Liver (tissue), 8 donors: ENCODE measurements at regions not wholly inside any gene's neighbourhood (a gene's known extent, or its start where the extent isn't known, plus 50 kb on each side); places are given as distances from the start of the nearest gene placed in this dataset.
A peak's percentile ranks its signal among the peaks of the same experiment; 100 is the strongest.

Experiments used
- DNase-seq: peaks from one replicate; pipeline ENCODE4 v3.0.0-alpha.2; 2017; ENCODE audit warnings: low spot score
- H3K27ac ChIP-seq, 2 donors: one replicate each; pipeline ENCODE4 v1.7.0; 2013; ENCODE audit warnings: inconsistent platforms in 2 of 2, low read length in 2 of 2, control low read depth in 1 of 2, low read depth in 1 of 2, mild to moderate bottlenecking in 1 of 2
- H3K27me3 ChIP-seq, 4 donors: one replicate each; pipeline versions ENCODE4 v1.6.1 to v1.7.0; 2013; ENCODE audit warnings: low read length in 3 of 4, inconsistent platforms in 1 of 4, mild to moderate bottlenecking in 1 of 4, moderate library complexity in 1 of 4; ENCODE audit not compliant: control insufficient read depth in 4 of 4, insufficient read depth in 4 of 4
- H3K36me3 ChIP-seq, 4 donors: one replicate each; pipeline versions ENCODE4 v1.6.1 to v1.7.0; 2013; ENCODE audit warnings: low read length in 3 of 4, mild to moderate bottlenecking in 3 of 4, low read depth in 1 of 4, moderate library complexity in 1 of 4; ENCODE audit not compliant: control insufficient read depth in 4 of 4, insufficient read depth in 3 of 4
- H3K4me1 ChIP-seq, 4 donors: one replicate each; pipeline versions ENCODE4 v1.6.1 to v1.7.0; 2013; ENCODE audit warnings: low read length in 3 of 4, mild to moderate bottlenecking in 3 of 4, moderate library complexity in 1 of 4; ENCODE audit not compliant: control insufficient read depth in 4 of 4, insufficient read depth in 4 of 4
- H3K4me3 ChIP-seq, 3 donors: one replicate each; pipeline versions ENCODE4 v1.6.1 to v1.7.0; 2013; ENCODE audit warnings: low read length in 3 of 3, control low read depth in 1 of 3, low read depth in 1 of 3, mild to moderate bottlenecking in 1 of 3
- H3K9ac ChIP-seq, 2 donors: one replicate each; pipeline ENCODE4 v1.7.0; 2013; ENCODE audit warnings: low read length in 2 of 2, mild to moderate bottlenecking in 2 of 2, moderate library complexity in 2 of 2, control low read depth in 1 of 2, low read depth in 1 of 2
- H3K9me3 ChIP-seq, 4 donors: one replicate each; pipeline versions ENCODE4 v1.6.1 to v1.7.0; 2013; ENCODE audit warnings: low read length in 3 of 4; ENCODE audit not compliant: control insufficient read depth in 4 of 4
- ATF3 ChIP-seq: IDR thresholded peaks from 2 replicates; pipeline ENCODE4 v1.6.1; 2016; ENCODE audit warnings: antibody characterized with exemption
- CTCF ChIP-seq: fragments of 150-350 bp; IDR thresholded peaks from 2 replicates; pipeline ENCODE4 v1.5.1; 2017; ENCODE audit warnings: improper control_type of control experiment, low read depth, low read length; ENCODE audit not compliant: missing input control
- EGR1 ChIP-seq, 2 donors: IDR thresholded peaks; 2 replicates each; pipeline ENCODE4 v1.6.1; 2016 to 2018; ENCODE audit warnings: antibody characterized with exemption in 2 of 2, low read depth in 2 of 2
- GABPA ChIP-seq, 2 donors: IDR thresholded peaks in 1 of 2; conservative IDR thresholded peaks in 1 of 2; 2 replicates each; pipeline ENCODE4 v1.6.1; 2016; ENCODE audit warnings: antibody characterized with exemption in 2 of 2, mild to moderate bottlenecking in 1 of 2, moderate library complexity in 1 of 2
- HNF4A ChIP-seq, 2 donors: conservative IDR thresholded peaks; 2 replicates each; pipeline ENCODE4 v1.6.1; 2016; ENCODE audit warnings: antibody characterized with exemption in 2 of 2, mild to moderate bottlenecking in 2 of 2
- HNF4G ChIP-seq: IDR thresholded peaks from 2 replicates; pipeline ENCODE4 v1.6.1; 2016; ENCODE audit warnings: antibody characterized with exemption
- JUND ChIP-seq, 2 donors: IDR thresholded peaks; 2 replicates each; pipeline ENCODE4 v1.6.1; 2016; ENCODE audit warnings: antibody characterized with exemption in 2 of 2
- MAX ChIP-seq: IDR thresholded peaks from 2 replicates; pipeline ENCODE4 v1.6.1; 2016; ENCODE audit warnings: antibody characterized with exemption
- NR2F2 ChIP-seq: IDR thresholded peaks from 2 replicates; pipeline ENCODE4 v1.6.1; 2016; ENCODE audit warnings: antibody characterized with exemption
- REST ChIP-seq: IDR thresholded peaks from 2 replicates; pipeline ENCODE4 v1.6.1; 2016; ENCODE audit warnings: antibody characterized with exemption, mild to moderate bottlenecking
- RXRA ChIP-seq, 2 donors: IDR thresholded peaks; 2 replicates each; pipeline ENCODE4 v1.6.1; 2017 to 2018; ENCODE audit warnings: antibody characterized with exemption in 2 of 2, mild to moderate bottlenecking in 1 of 2
- SP1 ChIP-seq: IDR thresholded peaks from 2 replicates; pipeline ENCODE4 v1.6.1; 2018; ENCODE audit warnings: antibody characterized with exemption, mild to moderate bottlenecking
- TAF1 ChIP-seq: conservative IDR thresholded peaks from 2 replicates; pipeline ENCODE4 v1.6.1; 2016; ENCODE audit warnings: antibody characterized with exemption, mild to moderate bottlenecking
- YY1 ChIP-seq: IDR thresholded peaks from 2 replicates; pipeline ENCODE4 v1.6.1; 2016; ENCODE audit warnings: antibody characterized with exemption, mild to moderate bottlenecking
- ZBTB33 ChIP-seq: IDR thresholded peaks from 2 replicates; pipeline ENCODE4 v1.6.1; 2016; ENCODE audit warnings: antibody characterized with exemption
- WGBS: extraction: QIAGEN DNeasy Blood & Tissue Kit; methylation state at CpG from one replicate; pipeline ENCODE4 v1.1.7; 2013; 5-methylcytosine and 5-hydroxymethylcytosine counted together
- donor health status: healthy.
- donor health status: healthy.
- donor health status: healthy.
- donor health status: healthy.
- donor health status: healthy.

- Histone ChIP-seq H3K27me3 (no peaks in the 10 kb centered on the region), H3K9ac (no peak overlapping the region), H3K9me3 (no peaks in the 10 kb centered on the region), H3K4me1 (peaks cover 0 to 40% (median 38%) of the 10 kb centered on the region in 4 donors), H3K4me3 (no peak overlapping the region), H3K27ac (no peak overlapping the region), H3K36me3 (no peaks in the 10 kb centered on the region)
- no peak for DNase-seq
- TF ChIP-seq YY1: peak; percentile 11
- peak; percentile 53 to 54 for TF ChIP-seq HNF4A (conservative IDR thresholded peaks at IDR 0.05)
- TF ChIP-seq SP1: peak; percentile 32
- TF ChIP-seq CTCF: no peak
- whole genome bisulfite sequencing: 22% methylated on average over 1 of the region's 1 CpG
Measured at GRCh38 chr13:103521532-103521931, 455.3 kb upstream of the SLC10A2 start.

- TF ChIP-seq YY1 (peak; percentile 12), TAF1 (no peak), ATF3 (no peak), RXRA (IDR thresholded peaks at IDR 0.05) (no peak), CTCF (no peak), NR2F2 (no peak), GABPA (IDR thresholded peaks at IDR 0.05 in 1 of 2, conservative IDR thresholded peaks at IDR 0.05 in 1 of 2) (no peak), SP1 (peak; percentile 22), MAX (no peak), JUND (IDR thresholded peaks at IDR 0.05) (no peak), EGR1 (IDR thresholded peaks at IDR 0.05; ENCODE audit: low read depth in 2 of 2) (no peak)
- WGBS: 19% methylated on average over 2 of the region's 2 CpGs
- no peak overlapping the region for H3K4me3 ChIP-seq
- peaks cover 0 to 26% (median 21%) of the 10 kb centered on the region in 4 donors for H3K4me1 ChIP-seq
- peak overlapping the region; percentile 64 to 78 for H3K27ac ChIP-seq
- H3K9ac ChIP-seq: peak overlapping the region in 1 of 2 donors; percentile 1
- no peaks in the 10 kb centered on the region for H3K27me3 ChIP-seq
- no peaks in the 10 kb centered on the region for H3K36me3 ChIP-seq
- no peak for DNase-seq
- H3K9me3 ChIP-seq: no peaks in the 10 kb centered on the region
Measured at GRCh38 chr13:103517768-103518102, 451.5 kb upstream of the SLC10A2 start.

- Histone ChIP-seq H3K27me3 (no peaks in the 10 kb centered on the region), H3K4me1 (peaks cover 0 to 26% (median 21%) of the 10 kb centered on the region in 4 donors), H3K9me3 (no peaks in the 10 kb centered on the region), H3K27ac (peak overlapping the region; percentile 64 to 78), H3K9ac (peak overlapping the region in 1 of 2 donors; percentile 1), H3K4me3 (no peak overlapping the region), H3K36me3 (no peaks in the 10 kb centered on the region)
- WGBS: 31% methylated on average over 3 of the region's 3 CpGs
- DNase-seq: no peak
- peak; percentile 88 to 91 for TF ChIP-seq HNF4A (conservative IDR thresholded peaks at IDR 0.05)
- peak; percentile 91 for TF ChIP-seq YY1
- TF ChIP-seq REST: peak; percentile 89
- peak; percentile 49 for TF ChIP-seq HNF4G
- peak in 1 of 2 donors; percentile 28 for TF ChIP-seq GABPA (IDR thresholded peaks at IDR 0.05 in 1 of 2, conservative IDR thresholded peaks at IDR 0.05 in 1 of 2)
- TF ChIP-seq ZBTB33: peak; percentile 87
- TF ChIP-seq TAF1: peak; percentile 62
- TF ChIP-seq SP1: peak; percentile 96
- peak; percentile 43 for TF ChIP-seq NR2F2
- TF ChIP-seq RXRA (IDR thresholded peaks at IDR 0.05): peak; percentile 81 to 93
- TF ChIP-seq ATF3: peak; percentile 59
Measured at GRCh38 chr13:103517066-103517767, 451.0 kb upstream of the SLC10A2 start.
